ENCODE measurements at regions not wholly inside any gene's neighbourhood (a gene's known extent, or its start where the extent isn't known, plus 50 kb on each side); places are given as distances from the start of the nearest gene placed in this dataset.

DNA sequence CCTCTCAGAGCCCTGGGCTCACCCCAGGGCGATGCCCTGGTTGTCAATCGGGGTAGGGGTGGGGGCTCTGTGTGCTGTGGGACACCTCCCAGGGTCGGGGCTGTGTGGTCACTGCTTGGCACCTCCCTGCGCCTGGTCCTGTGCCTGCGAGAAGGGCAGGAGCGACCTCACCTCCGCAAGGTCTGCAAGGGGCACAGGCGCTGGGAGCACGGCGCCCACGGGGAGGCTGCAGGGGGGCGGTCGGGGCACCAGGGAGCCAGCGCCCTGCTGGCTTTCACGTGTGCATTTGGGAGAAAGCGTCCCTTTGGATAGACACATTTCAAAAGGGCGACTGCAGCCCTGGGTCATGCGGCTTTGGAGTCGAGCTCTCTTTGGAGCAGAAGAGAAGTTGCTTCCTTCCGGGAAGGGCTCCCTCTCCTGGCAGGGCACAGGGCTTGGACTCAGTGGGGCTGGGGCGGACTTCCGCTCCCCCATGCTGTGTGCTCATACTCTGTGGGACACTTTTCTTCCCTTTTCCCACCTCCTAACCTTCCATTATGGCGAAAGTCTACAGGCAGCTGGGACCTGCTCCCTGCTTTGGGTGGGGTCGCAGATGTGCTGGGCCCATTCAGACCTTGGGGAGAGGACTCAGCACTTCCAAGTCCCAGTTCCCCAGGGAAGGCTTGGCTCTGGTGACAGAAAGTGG lies 52.9 kb upstream of the SLC28A3 start:
- no peak for FAIRE-seq
- DNase-seq (ENCODE audit: low spot score): no peak

DNA sequence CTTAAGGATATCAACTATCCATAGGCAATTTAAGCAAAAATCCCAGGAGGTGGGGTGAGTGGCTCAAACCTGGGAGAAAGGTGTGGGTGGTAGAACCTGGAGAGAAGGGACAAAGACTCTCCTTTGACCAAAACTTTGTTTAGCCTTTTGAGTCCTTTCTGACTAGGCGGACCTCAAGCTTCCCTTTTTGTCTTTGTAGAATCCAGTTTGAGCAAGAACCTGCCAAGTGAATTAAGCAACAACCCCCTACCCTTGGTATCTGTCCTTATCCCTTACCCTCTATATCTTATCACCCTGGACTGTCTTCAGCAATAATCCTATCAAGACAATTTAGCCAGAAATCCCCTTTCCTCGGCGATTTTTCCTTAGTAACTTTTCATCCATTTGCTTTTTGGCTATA lies 53.5 kb upstream of the SLC28A3 start:
- no peak for DNase-seq (ENCODE audit: low spot score)
- FAIRE-seq: no peak

GRCh38 chr9:84397151-84397728 lies 56.7 kb upstream of the SLC28A3 start:
- DNase-seq (ENCODE audit: low spot score) (peak; percentile 78), FAIRE-seq (no peak)

- FAIRE-seq: no peak
- DNase-seq (ENCODE audit: low spot score): peak; percentile 25
Measured at GRCh38 chr9:84397822-84398221, 57.3 kb upstream of the SLC28A3 start.

DNA sequence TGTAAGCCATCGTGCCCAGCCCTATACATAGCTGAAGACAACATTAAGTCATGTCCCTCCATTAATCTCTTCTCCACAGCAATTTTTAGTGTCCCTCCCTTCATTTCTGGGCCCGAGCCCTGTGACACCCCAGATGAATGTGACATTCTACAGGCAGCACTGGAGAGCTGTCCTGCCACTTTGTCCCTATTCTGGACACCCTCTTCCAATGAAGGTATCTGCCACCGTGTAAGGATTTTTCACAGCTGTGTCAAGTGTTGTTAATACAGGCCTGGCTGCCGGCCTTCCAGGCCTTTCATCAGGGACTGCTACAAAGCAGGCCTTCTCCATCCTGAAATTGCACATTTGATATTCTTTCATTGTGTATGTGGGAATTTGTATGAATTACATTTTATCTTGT lies 62.0 kb upstream of the SLC28A3 start:
- DNase-seq (ENCODE audit: low spot score): no peak
- no peak for FAIRE-seq

DNA sequence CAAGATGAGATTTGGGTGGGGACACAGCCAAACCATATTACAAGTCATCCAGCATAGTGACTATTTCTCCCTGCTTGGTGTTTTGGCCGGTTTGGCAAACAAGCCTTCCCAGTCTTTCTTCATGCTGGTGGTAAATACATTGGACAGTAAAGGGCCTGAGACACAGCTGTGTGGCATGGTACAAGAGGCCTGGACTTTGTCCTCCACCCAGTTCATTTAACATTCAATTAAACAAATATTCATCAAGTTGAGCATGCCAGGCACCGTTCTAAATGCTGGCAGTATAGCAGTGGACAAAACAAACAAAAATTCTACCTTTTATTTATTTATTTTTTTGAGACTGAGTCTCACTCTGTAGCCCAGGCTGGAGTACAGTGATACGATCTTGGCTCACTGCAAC lies 62.7 kb upstream of the SLC28A3 start:
- FAIRE-seq (no peak), DNase-seq (ENCODE audit: low spot score) (no peak)

- peak; percentile 38 for DNase-seq (ENCODE audit: low spot score)
- FAIRE-seq: no peak
Measured at GRCh38 chr9:84404095-84404686, 63.6 kb upstream of the SLC28A3 start.

DNA sequence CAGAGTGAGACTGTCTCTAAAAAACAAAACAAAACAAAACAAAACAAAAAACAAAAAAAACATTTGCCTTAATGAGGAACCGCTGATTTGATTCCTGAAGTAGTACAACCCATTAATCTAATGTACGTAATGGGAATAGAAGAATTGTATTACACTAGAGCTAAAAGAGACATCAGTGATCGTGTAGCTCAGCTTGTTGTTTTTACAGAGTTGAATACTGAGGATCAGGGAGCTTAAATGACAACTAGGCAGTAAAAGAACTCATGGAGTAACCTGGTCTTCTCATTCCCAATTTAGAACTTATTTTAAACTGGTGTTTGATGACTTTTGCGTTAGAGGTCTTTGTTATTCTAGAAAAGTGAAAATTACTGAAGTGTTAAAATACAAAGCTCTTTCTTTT lies 65.1 kb upstream of the SLC28A3 start:
- no peak for FAIRE-seq

DNA sequence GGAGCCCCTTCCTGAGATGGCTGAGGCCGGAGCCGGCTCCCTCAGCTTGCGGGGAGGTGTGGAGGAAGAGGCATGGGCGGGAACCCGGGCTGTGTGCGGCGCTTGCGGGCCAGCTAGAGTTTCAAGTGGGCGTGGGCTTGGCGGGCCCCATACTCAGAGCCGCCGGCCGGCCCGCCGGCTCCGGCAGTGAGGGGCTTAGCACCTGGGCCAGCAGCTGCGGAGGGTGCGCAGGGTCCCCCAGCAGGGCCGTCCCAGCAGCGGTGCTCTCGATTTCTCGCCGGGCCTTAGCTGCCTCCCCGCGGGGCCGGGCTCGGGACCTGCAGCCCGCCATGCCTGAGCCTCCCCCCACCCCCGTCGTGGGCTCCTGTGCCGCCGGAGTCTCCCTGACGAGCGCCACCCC lies 67.9 kb upstream of the SLC28A3 start:
- no peak for FAIRE-seq
- no peak for DNase-seq (ENCODE audit: low spot score)

More for the DNA sequence above, 65.1 kb upstream of the SLC28A3 start:
- DNase-seq (ENCODE audit: low spot score): no peak

DNA sequence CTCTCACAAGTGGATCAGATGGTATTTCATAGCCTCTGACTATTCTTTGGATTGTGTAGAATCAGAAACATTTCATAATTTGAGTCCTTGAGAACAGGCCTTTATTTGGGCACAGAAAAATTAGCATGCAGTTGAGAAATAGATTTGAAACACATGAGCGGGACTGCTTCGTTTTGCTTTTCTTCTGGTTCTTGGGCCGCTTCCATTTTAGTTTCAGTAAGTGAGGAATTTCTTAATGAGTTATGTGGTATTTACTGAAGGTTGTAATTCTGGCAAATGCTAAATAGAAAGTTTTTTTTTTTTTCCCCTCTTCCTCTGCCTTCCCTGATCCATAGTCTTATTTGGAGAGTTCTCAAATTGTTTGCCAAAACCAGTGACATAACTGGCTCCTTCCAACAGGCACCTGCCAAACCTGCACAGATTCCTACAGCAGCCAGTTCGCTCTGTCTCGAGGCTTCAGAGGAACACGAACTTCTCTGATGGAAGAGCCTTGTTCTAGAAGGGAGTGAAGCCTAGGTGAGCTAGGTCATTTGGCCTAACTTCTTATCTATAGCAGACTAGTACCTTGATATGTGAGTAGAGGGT lies 71.2 kb upstream of the SLC28A3 start:
- FAIRE-seq (no peak), DNase-seq (ENCODE audit: low spot score) (no peak)

DNA sequence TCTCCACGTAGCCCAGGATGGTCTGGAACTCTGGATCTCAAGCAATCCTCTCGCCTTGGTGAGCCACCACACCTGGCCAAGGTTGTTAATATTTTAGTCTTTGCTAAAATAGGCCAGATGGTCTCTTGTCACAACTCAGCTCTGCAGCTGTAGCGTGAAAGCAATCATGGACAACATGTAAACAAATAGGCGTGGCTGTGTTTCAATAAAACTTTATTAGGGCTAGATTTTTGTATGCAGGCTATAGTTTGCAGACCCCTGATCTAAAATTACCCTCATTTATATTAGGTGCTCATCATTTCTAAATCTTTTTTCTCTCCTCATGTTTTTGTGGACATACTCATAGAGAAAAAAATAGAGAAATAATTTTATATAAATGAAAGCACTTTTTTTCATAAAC lies 72.1 kb upstream of the SLC28A3 start:
- DNase-seq (ENCODE audit: low spot score) (no peak), FAIRE-seq (no peak)

GRCh38 chr9:84413301-84413700 lies 72.7 kb upstream of the SLC28A3 start:
- DNase-seq (ENCODE audit: low spot score) (no peak), FAIRE-seq (no peak)

DNA sequence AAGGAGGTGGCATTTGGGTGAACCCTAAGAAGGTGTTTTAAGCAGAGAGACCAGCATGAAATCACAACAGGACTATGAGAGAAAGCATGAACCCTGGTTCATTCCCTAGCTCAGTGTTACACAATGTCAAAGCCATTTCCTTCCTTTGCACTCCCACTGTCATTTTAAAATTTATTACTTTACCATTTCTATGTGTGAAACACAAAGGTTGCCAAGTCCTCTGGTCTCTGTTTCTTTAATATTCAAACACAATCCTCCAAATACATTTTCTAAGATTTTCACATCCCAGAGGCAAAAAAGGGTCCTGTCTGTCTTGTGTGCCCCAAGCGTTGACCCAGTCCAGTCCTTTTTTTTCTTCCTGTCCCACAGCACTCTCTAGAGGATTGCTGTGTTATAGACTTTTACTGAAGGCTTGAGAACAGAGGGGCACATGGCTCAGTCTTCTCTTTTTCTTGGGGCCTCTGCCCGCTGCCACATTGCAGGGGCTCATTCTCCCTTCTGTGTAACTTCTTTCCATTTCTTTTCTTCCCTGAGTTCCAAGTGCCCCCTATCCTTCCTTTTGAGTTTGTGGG lies 78.6 kb upstream of the SLC28A3 start:
- FAIRE-seq: no peak
- no peak for DNase-seq (ENCODE audit: low spot score)

DNA sequence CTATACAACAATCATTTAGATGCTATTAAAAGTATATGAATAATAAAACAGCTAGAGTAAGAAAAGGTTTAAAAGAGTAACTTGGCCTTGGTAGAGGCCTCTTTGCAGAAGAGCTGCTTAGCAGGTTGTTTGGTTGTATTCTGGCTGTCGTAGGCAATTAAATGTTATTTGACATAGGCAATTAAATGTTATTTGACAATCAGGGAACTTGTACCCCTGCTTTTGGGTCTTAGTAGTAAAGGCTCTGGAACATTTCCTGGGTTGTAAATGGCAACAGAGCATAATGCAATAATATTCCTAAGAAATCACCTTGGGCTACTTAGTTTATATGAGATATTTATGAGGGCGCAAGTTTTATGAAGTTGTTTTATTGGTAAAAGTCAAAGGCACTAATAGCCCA lies 84.4 kb upstream of the SLC28A3 start:
- no peak for DNase-seq (ENCODE audit: low spot score)
- FAIRE-seq: no peak

- no peak for DNase-seq (ENCODE audit: low spot score)
- FAIRE-seq: no peak
Measured at GRCh38 chr9:84432746-84433145, 92.2 kb upstream of the SLC28A3 start.

DNA sequence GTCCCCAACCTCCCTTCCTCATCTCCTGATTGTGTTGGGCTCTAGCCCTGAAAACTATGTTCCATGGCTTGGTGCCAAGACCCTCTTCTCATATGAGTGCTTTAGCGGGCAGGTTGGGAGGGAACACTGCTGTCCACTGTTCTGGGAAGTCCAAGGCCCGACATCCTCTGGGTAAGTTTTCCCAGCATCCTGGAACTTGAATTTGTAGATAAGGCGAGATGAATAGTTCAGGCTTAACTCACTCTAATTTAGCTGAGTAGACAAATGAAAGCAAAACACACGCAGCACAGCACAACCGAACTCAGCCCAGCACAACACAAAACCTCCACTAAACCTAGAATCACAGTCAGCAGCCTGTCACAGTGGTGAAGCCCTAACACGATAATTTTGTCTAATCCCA lies 95.3 kb upstream of the SLC28A3 start:
- DNase-seq (ENCODE audit: low spot score): no peak

DNA sequence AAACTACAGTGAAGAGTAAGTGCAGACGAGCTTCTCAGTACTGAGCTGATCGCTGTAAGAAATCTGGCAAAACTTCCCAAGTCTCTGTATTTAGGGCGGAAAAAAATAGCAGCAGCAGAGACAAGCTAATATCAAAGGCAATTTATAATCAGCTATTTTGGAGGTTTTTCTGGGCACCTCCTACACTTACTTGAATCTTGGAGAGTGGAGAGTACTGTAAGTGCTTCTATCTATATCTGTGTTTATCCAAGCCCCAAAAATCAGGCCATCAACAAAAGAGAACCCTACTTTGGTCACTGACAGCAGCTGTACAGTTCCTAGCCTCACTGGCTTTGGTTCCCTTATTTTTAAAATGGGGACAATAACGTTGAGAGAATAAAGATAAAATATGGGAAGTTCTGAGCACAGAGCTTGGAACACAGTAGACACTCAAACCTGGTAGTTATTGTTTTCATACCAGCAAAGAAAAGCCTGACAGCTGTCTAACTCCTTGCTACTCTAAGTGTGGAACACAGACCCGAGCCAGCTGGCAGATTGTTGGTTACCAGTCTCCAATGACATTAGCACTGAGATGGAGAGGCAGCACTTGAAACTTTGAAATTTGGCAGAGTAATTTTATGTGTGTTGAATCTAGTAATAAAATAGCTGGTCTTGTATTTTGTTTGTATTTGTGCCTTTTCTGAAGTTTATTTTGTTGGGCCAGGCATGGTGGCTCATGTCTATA lies 96.0 kb upstream of the SLC28A3 start:
- no peak for FAIRE-seq
- no peak for DNase-seq (ENCODE audit: low spot score)

More for the DNA sequence above, 95.3 kb upstream of the SLC28A3 start:
- no peak for FAIRE-seq

DNA sequence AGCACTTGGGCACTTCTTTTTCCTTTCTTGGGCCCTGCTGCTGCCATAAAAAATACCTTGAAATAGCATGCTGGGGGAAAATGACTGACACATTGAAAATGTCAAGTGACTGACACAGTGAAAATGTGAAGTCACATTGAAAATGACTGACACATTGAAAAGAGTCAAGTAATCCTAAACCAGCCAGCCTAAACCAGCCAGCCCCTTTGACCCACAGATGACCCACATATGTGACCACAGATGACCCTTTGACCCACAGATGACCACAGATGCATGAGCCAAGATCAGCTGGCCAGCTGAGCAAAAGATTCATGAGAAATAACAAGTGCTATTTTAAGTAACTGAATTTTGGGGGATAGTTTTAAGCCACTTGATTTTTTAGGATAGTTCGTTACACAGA lies 97.8 kb upstream of the SLC28A3 start:
- no peak for DNase-seq (ENCODE audit: low spot score)
- no peak for FAIRE-seq

GRCh38 chr9:84439250-84439649 lies 98.7 kb upstream of the SLC28A3 start:
- DNase-seq (ENCODE audit: low spot score) (no peak), FAIRE-seq (no peak)

DNA sequence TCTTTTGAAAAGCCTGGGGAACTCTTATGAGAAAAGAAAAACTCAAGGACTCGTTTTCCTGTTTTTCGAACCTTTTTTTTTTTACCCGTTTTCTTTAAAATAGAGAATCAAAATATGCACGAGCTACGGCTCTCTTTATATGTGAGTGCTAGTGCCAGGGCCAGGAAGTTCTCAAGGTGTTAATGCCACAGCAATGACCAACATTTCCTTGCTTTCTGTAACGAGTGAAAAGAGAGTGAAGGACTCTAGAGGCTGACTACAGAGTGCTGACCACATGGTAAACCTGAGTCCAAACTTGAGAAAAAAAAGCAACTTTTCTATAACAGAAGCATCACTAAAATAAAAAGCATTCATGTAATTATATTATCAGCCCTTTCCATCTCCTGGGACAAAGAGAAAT lies 102.2 kb upstream of the SLC28A3 start:
- FAIRE-seq (no peak), DNase-seq (ENCODE audit: low spot score) (no peak)

DNA sequence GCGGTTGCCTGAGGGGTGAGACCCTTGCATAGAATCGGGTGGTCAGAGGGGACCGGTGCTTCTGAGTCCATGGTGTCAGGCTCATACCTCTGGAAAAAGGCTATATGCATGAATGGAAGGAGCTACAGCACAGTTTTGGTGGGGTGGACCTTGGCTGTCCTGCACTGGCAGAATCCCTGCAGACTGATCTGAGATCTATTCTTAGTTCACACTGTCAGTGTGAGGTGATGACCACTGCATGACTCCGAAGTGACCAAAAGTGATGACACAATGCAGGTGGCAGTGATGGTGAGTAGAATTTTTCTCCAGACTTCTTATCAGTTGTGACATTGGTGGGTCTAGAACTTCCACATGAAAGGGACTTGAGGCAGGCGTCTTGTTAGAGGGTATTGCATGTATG lies 105.2 kb upstream of the SLC28A3 start:
- FAIRE-seq (no peak), DNase-seq (ENCODE audit: low spot score) (no peak)

DNA sequence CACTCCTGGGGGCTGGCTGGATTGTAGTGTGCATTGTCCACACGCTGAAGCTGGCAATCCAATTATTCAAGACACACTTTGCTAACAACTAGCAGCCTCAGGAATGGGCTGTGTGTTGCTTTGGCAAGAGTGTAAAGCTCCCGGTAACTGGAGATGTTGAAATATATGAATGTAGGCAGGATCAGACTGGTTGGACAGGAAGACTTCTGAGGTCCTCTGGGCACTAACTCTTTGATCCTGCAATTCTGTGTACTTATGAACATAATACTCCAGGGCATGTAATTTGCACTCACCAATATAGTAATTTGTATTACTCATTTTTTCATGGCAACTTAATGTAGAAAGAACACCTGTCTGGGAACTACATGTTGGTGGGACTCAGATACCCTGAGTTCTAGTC lies 106.7 kb upstream of the SLC28A3 start:
- FAIRE-seq: no peak
- DNase-seq (ENCODE audit: low spot score): no peak
